Endothelial cell of umbilical vein (primary cell): ENCODE measurements at regions not wholly inside any gene's neighbourhood (a gene's known extent, or its start where the extent isn't known, plus 50 kb on each side); places are given as distances from the start of the nearest gene placed in this dataset.

ENCODE experiments used
- EZH2 ChIP-seq: IDR thresholded peaks from 2 replicates; pipeline ENCODE4 v1.6.1; 2012; ENCODE audit warnings: borderline replicate concordance, low read depth, mild to moderate bottlenecking, moderate library complexity, low read length, inconsistent platforms; ENCODE audit not compliant: severe bottlenecking
- FOS ChIP-seq: IDR thresholded peaks from 2 replicates; pipeline ENCODE4 v1.6.1; 2011; ENCODE audit warnings: mild to moderate bottlenecking, low read length, moderate library complexity, borderline replicate concordance; ENCODE audit not compliant: insufficient read depth
- GATA2 ChIP-seq: IDR thresholded peaks from 2 replicates; pipeline ENCODE4 v1.7.0; 2011; ENCODE audit warnings: low read depth, mild to moderate bottlenecking, moderate library complexity, mixed read lengths, low read length; ENCODE audit not compliant: insufficient read length, insufficient read depth
- JUN ChIP-seq: IDR thresholded peaks from 2 replicates; pipeline ENCODE4 v1.6.1; 2011; ENCODE audit warnings: borderline replicate concordance, low read depth; ENCODE audit not compliant: insufficient read length, insufficient read depth
- MYC ChIP-seq: IDR thresholded peaks from one replicate; pipeline ENCODE4 v1.6.1; 2011; ENCODE audit warnings: mild to moderate bottlenecking, low read depth, low read length
- POLR2A ChIP-seq: IDR thresholded peaks from 2 replicates; pipeline ENCODE4 v1.6.1; 2012; ENCODE audit warnings: low read depth, mild to moderate bottlenecking, control low read depth, low read length
- POLR2AphosphoS5 ChIP-seq: IDR thresholded peaks from 2 replicates; pipeline ENCODE4 v1.6.1; 2012; ENCODE audit warnings: low read depth, mild to moderate bottlenecking, control low read depth, low read length, moderate library complexity; ENCODE audit not compliant: insufficient read depth
- TF ChIP-seq, protein P1 (sequence below), 2 donors: IDR thresholded peaks; 1 replicate in 1 of 2; 2 replicates in 1 of 2; pipeline ENCODE4 v1.5.1; 2011; ENCODE audit warnings: low read length in 2 of 2, mild to moderate bottlenecking in 2 of 2, moderate library complexity in 2 of 2, control low read depth in 1 of 2, inconsistent platforms in 1 of 2, low read depth in 1 of 2; ENCODE audit not compliant: insufficient read depth in 1 of 2; ENCODE audit errors: extremely low read depth in 1 of 2
- TF ChIP-seq, protein P2 (sequence below): IDR thresholded peaks from 2 replicates; pipeline ENCODE4 v1.6.1; 2011; ENCODE audit not compliant: insufficient read depth, insufficient read length

DNA sequence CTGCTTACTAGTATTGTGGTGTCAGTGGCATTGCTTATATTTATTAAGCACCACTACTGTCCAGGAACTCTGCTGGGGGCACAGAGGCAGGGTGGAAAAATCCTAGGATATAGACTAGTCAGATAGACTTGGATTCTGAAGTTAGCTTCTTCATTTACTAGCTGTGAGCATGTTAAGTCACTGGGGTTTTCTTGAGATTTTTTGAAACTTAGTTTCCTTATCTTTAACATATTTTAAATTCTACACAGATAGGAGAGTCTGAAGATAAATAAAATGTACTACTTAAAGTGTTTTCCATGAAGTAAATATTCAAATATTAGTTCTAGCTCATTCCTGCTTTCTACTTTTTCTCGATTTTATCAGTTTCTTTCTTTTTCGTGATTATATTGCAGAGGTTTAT, 196.9 kb upstream of the GRID2 start:
- TF ChIP-seq, protein P1, sequence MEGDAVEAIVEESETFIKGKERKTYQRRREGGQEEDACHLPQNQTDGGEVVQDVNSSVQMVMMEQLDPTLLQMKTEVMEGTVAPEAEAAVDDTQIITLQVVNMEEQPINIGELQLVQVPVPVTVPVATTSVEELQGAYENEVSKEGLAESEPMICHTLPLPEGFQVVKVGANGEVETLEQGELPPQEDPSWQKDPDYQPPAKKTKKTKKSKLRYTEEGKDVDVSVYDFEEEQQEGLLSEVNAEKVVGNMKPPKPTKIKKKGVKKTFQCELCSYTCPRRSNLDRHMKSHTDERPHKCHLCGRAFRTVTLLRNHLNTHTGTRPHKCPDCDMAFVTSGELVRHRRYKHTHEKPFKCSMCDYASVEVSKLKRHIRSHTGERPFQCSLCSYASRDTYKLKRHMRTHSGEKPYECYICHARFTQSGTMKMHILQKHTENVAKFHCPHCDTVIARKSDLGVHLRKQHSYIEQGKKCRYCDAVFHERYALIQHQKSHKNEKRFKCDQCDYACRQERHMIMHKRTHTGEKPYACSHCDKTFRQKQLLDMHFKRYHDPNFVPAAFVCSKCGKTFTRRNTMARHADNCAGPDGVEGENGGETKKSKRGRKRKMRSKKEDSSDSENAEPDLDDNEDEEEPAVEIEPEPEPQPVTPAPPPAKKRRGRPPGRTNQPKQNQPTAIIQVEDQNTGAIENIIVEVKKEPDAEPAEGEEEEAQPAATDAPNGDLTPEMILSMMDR (IDR thresholded peaks at IDR 0.05; ENCODE audit: extremely low read depth in 1 of 2, insufficient read depth in 1 of 2, low read depth in 1 of 2, low read length in 2 of 2), result no peak
- TF ChIP-seq POLR2A (no peak), EZH2 (no peak), GATA2 (no peak), MYC (no peak), POLR2AphosphoS5 (no peak), JUN (no peak), FOS (no peak)
- TF ChIP-seq, protein P2, sequence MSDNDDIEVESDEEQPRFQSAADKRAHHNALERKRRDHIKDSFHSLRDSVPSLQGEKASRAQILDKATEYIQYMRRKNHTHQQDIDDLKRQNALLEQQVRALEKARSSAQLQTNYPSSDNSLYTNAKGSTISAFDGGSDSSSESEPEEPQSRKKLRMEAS, result no peak
